ENCODE measurements at regions not wholly inside any gene's neighbourhood (a gene's known extent, or its start where the extent isn't known, plus 50 kb on each side); places are given as distances from the start of the nearest gene placed in this dataset.

GRCh38 chr11:106379712-106380111 is 302.2 kb downstream of the AASDHPPT start:
- no peaks in the 10 kb centered on the region for H3K36me3 ChIP-seq (ENCODE audit: insufficient read depth, low read length)
- H2AFZ ChIP-seq (ENCODE audit: low read length, unreplicated experiment) = no peak overlapping the region
- no peaks in the 10 kb centered on the region for H3K27me3 ChIP-seq (ENCODE audit: insufficient read depth, low read length)
- peaks cover 14% of the 10 kb centered on the region for H3K4me1 ChIP-seq (ENCODE audit: control insufficient read depth, insufficient read depth, low read length, unreplicated experiment)
- no peak overlapping the region for H3K27ac ChIP-seq (ENCODE audit: low read depth, low read length)
- no peak overlapping the region for H3K4me3 ChIP-seq (ENCODE audit: low read depth, low read length)
- H3K79me2 ChIP-seq (ENCODE audit: control insufficient read depth, insufficient read depth, low read length, unreplicated experiment) = no peaks in the 10 kb centered on the region

GRCh38 chr11:106381895-106382294 is 304.4 kb downstream of the AASDHPPT start:
- no peaks in the 10 kb centered on the region for H3K79me2 ChIP-seq (ENCODE audit: control insufficient read depth, insufficient read depth, low read length, unreplicated experiment)

GRCh38 chr11:106384429-106384828 is 307.0 kb downstream of the AASDHPPT start:
- H3K4me3 ChIP-seq (ENCODE audit: low read depth, low read length) = no peak overlapping the region
- H3K36me3 ChIP-seq (ENCODE audit: insufficient read depth, low read length) = no peaks in the 10 kb centered on the region
- H3K79me2 ChIP-seq (ENCODE audit: control insufficient read depth, insufficient read depth, low read length, unreplicated experiment) = no peaks in the 10 kb centered on the region
- no peak overlapping the region for H3K27ac ChIP-seq (ENCODE audit: low read depth, low read length)
- peaks cover 21% of the 10 kb centered on the region for H3K4me1 ChIP-seq (ENCODE audit: control insufficient read depth, insufficient read depth, low read length, unreplicated experiment)
- no peaks in the 10 kb centered on the region for H3K27me3 ChIP-seq (ENCODE audit: insufficient read depth, low read length)
- H2AFZ ChIP-seq (ENCODE audit: low read length, unreplicated experiment) = peak overlapping the region; percentile 62

More at GRCh38 chr11:106381895-106382294, 304.4 kb downstream of the AASDHPPT start:
- no peaks in the 10 kb centered on the region for H3K27me3 ChIP-seq (ENCODE audit: insufficient read depth, low read length)
- H2AFZ ChIP-seq (ENCODE audit: low read length, unreplicated experiment) = no peak overlapping the region
- H3K4me3 ChIP-seq (ENCODE audit: low read depth, low read length) = no peak overlapping the region
- H3K27ac ChIP-seq (ENCODE audit: low read depth, low read length) = no peak overlapping the region
- peaks cover 15% of the 10 kb centered on the region for H3K4me1 ChIP-seq (ENCODE audit: control insufficient read depth, insufficient read depth, low read length, unreplicated experiment)
- no peaks in the 10 kb centered on the region for H3K36me3 ChIP-seq (ENCODE audit: insufficient read depth, low read length)

GRCh38 chr11:106386519-106386918 is 309.1 kb downstream of the AASDHPPT start:
- Histone ChIP-seq H3K79me2 (ENCODE audit: control insufficient read depth, insufficient read depth, low read length, unreplicated experiment) (no peaks in the 10 kb centered on the region), H3K27me3 (ENCODE audit: insufficient read depth, low read length) (no peaks in the 10 kb centered on the region), H2AFZ (ENCODE audit: low read length, unreplicated experiment) (no peak overlapping the region), H3K4me3 (ENCODE audit: low read depth, low read length) (no peak overlapping the region), H3K4me1 (ENCODE audit: control insufficient read depth, insufficient read depth, low read length, unreplicated experiment) (peaks cover 42% of the 10 kb centered on the region), H3K27ac (ENCODE audit: low read depth, low read length) (no peak overlapping the region), H3K36me3 (ENCODE audit: insufficient read depth, low read length) (no peaks in the 10 kb centered on the region)

GRCh38 chr11:106389101-106389500 is 311.6 kb downstream of the AASDHPPT start:
- Histone ChIP-seq H3K27ac (ENCODE audit: low read depth, low read length) (peak overlapping the region; percentile 41), H2AFZ (ENCODE audit: low read length, unreplicated experiment) (no peak overlapping the region), H3K4me3 (ENCODE audit: low read depth, low read length) (no peak overlapping the region), H3K36me3 (ENCODE audit: insufficient read depth, low read length) (no peaks in the 10 kb centered on the region), H3K27me3 (ENCODE audit: insufficient read depth, low read length) (no peaks in the 10 kb centered on the region), H3K4me1 (ENCODE audit: control insufficient read depth, insufficient read depth, low read length, unreplicated experiment) (peaks cover 51% of the 10 kb centered on the region), H3K79me2 (ENCODE audit: control insufficient read depth, insufficient read depth, low read length, unreplicated experiment) (no peaks in the 10 kb centered on the region)

GRCh38 chr11:106390078-106390477 is 312.6 kb downstream of the AASDHPPT start:
- Histone ChIP-seq H3K4me3 (ENCODE audit: low read depth, low read length) (no peak overlapping the region), H2AFZ (ENCODE audit: low read length, unreplicated experiment) (no peak overlapping the region), H3K27me3 (ENCODE audit: insufficient read depth, low read length) (no peaks in the 10 kb centered on the region), H3K79me2 (ENCODE audit: control insufficient read depth, insufficient read depth, low read length, unreplicated experiment) (no peaks in the 10 kb centered on the region), H3K36me3 (ENCODE audit: insufficient read depth, low read length) (no peaks in the 10 kb centered on the region), H3K4me1 (ENCODE audit: control insufficient read depth, insufficient read depth, low read length, unreplicated experiment) (peaks cover 44% of the 10 kb centered on the region), H3K27ac (ENCODE audit: low read depth, low read length) (peak overlapping the region; percentile 41)

- Histone ChIP-seq H3K4me3 (ENCODE audit: low read depth, low read length) (peak overlapping the region; percentile 28; the same call in 1 of the 2 replicates), H3K27me3 (ENCODE audit: insufficient read depth, low read length) (no peaks in the 10 kb centered on the region), H3K4me1 (ENCODE audit: control insufficient read depth, insufficient read depth, low read length, unreplicated experiment) (peaks cover 44% of the 10 kb centered on the region), H3K79me2 (ENCODE audit: control insufficient read depth, insufficient read depth, low read length, unreplicated experiment) (no peaks in the 10 kb centered on the region), H3K27ac (ENCODE audit: low read depth, low read length) (peak overlapping the region; percentile 93), H2AFZ (ENCODE audit: low read length, unreplicated experiment) (no peak overlapping the region), H3K36me3 (ENCODE audit: insufficient read depth, low read length) (no peaks in the 10 kb centered on the region)
Observed at GRCh38 chr11:106391771-106392420, 314.4 kb downstream of the AASDHPPT start.

GRCh38 chr11:106395716-106396349 is 318.4 kb downstream of the AASDHPPT start:
- H3K79me2 ChIP-seq (ENCODE audit: control insufficient read depth, insufficient read depth, low read length, unreplicated experiment) = no peaks in the 10 kb centered on the region
- H3K27ac ChIP-seq (ENCODE audit: low read depth, low read length) = no peak overlapping the region
- H3K4me3 ChIP-seq (ENCODE audit: low read depth, low read length) = no peak overlapping the region
- no peak overlapping the region for H2AFZ ChIP-seq (ENCODE audit: low read length, unreplicated experiment)
- peaks cover 56% of the 10 kb centered on the region for H3K4me1 ChIP-seq (ENCODE audit: control insufficient read depth, insufficient read depth, low read length, unreplicated experiment)
- no peaks in the 10 kb centered on the region for H3K36me3 ChIP-seq (ENCODE audit: insufficient read depth, low read length)
- no peaks in the 10 kb centered on the region for H3K27me3 ChIP-seq (ENCODE audit: insufficient read depth, low read length)

GRCh38 chr11:106397787-106398501 is 320.5 kb downstream of the AASDHPPT start:
- H3K4me1 ChIP-seq (ENCODE audit: control insufficient read depth, insufficient read depth, low read length, unreplicated experiment) = peaks cover 45% of the 10 kb centered on the region
- peak overlapping the region; percentile 94 for H3K27ac ChIP-seq (ENCODE audit: low read depth, low read length)
- H3K4me3 ChIP-seq (ENCODE audit: low read depth, low read length) = 0 out of 2 replicates have a peak overlapping the region, but pooled peaks have one; percentile 5
- H3K79me2 ChIP-seq (ENCODE audit: control insufficient read depth, insufficient read depth, low read length, unreplicated experiment) = no peaks in the 10 kb centered on the region
- H2AFZ ChIP-seq (ENCODE audit: low read length, unreplicated experiment) = peak overlapping the region; percentile 42
- H3K27me3 ChIP-seq (ENCODE audit: insufficient read depth, low read length) = no peaks in the 10 kb centered on the region
- no peaks in the 10 kb centered on the region for H3K36me3 ChIP-seq (ENCODE audit: insufficient read depth, low read length)

- Histone ChIP-seq H3K27me3 (ENCODE audit: insufficient read depth, low read length) (no peaks in the 10 kb centered on the region), H3K36me3 (ENCODE audit: insufficient read depth, low read length) (no peaks in the 10 kb centered on the region), H3K4me1 (ENCODE audit: control insufficient read depth, insufficient read depth, low read length, unreplicated experiment) (peaks cover 42% of the 10 kb centered on the region), H3K27ac (ENCODE audit: low read depth, low read length) (peak overlapping the region; percentile 94), H2AFZ (ENCODE audit: low read length, unreplicated experiment) (peak overlapping the region; percentile 31), H3K79me2 (ENCODE audit: control insufficient read depth, insufficient read depth, low read length, unreplicated experiment) (no peaks in the 10 kb centered on the region), H3K4me3 (ENCODE audit: low read depth, low read length) (peak overlapping the region; percentile 5; the same call in 1 of the 2 replicates)
Observed at GRCh38 chr11:106398502-106399075, 321.1 kb downstream of the AASDHPPT start.
